CD4-positive, alpha-beta T cell (primary cell): ENCODE measurements at regions not wholly inside any gene's neighbourhood (a gene's known extent, or its start where the extent isn't known, plus 50 kb on each side); places are given as distances from the start of the nearest gene placed in this dataset.

Source experiments
- ATAC-seq: fragments of 200-7000 bp; cut with Tn5 transposase; one replicate; pipeline ENCODE4 v1.10.0; 2022; ENCODE audit warnings: mild to moderate bottlenecking; ENCODE audit not compliant: poor library complexity
- CTCF ChIA-PET: fragments of 350-600 bp; sonication (Branson Sonifier 250); formaldehyde crosslinking; loops from one replicate; lab custom pipeline; 2021; ENCODE audit warnings: antibody characterized with exemption, inconsistent platforms; lab: Charles Lee
- POLR2A ChIA-PET: fragments of 350-600 bp; sonication (Branson Sonifier 250); formaldehyde crosslinking; loops from one replicate; lab custom pipeline; 2021; ENCODE audit warnings: antibody characterized with exemption, inconsistent platforms; lab: Charles Lee
- DNase-seq, 14 experiments: peaks; one replicate each; pipeline ENCODE4 v3.0.0-alpha.2; 2013 to 2020; ENCODE audit warnings: mixed read lengths in 2 of 14
- H3K27ac ChIP-seq, 2 donors: one replicate each; pipeline versions ENCODE4 v1.5.1 to v1.7.0; 2013; ENCODE audit warnings: low read length in 2 of 2, low read depth in 1 of 2, mild to moderate bottlenecking in 1 of 2
- H3K27me3 ChIP-seq, 2 experiments: 1 replicate in 1 of 2; 2 replicates in 1 of 2; pipeline versions ENCODE4 v1.6.1 to v1.7.0; 2013; ENCODE audit warnings: low read length in 2 of 2, control low read depth in 1 of 2, mild to moderate bottlenecking in 1 of 2, moderate library complexity in 1 of 2; ENCODE audit not compliant: insufficient read depth in 2 of 2, control insufficient read depth in 1 of 2
- H3K36me3 ChIP-seq: one replicate; pipeline ENCODE4 v1.6.1; 2013; ENCODE audit warnings: low read length, control low read depth; ENCODE audit not compliant: insufficient read depth
- H3K4me1 ChIP-seq: one replicate; pipeline ENCODE4 v1.6.1; 2013; ENCODE audit warnings: low read length, control low read depth; ENCODE audit not compliant: insufficient read depth
- H3K4me3 ChIP-seq: one replicate; pipeline ENCODE4 v1.5.1; 2013; ENCODE audit warnings: mild to moderate bottlenecking, low read length, moderate library complexity
- H3K9me3 ChIP-seq, 2 experiments: 1 replicate in 1 of 2; 2 replicates in 1 of 2; pipeline versions ENCODE4 v1.6.1 to v1.7.0; 2013; ENCODE audit warnings: low read length in 2 of 2, mild to moderate bottlenecking in 2 of 2, control low read depth in 1 of 2, moderate library complexity in 1 of 2; ENCODE audit not compliant: control insufficient read depth in 1 of 2, insufficient read depth in 1 of 2
- H3K27ac Mint-ChIP-seq: one replicate; pipeline ENCODE4 v1.8.0; 2020; ENCODE audit warnings: mixed read lengths
- H3K27me3 Mint-ChIP-seq: one replicate; pipeline ENCODE4 v1.8.0; 2021; ENCODE audit warnings: mixed read lengths
- H3K36me3 Mint-ChIP-seq: one replicate; pipeline ENCODE4 v1.8.0; 2021; ENCODE audit warnings: low read depth, mixed read lengths
- H3K4me1 Mint-ChIP-seq: one replicate; pipeline ENCODE4 v1.8.0; 2021; ENCODE audit warnings: low read depth, mixed read lengths
- H3K4me3 Mint-ChIP-seq: one replicate; pipeline ENCODE4 v1.8.0; 2020; ENCODE audit warnings: mild to moderate bottlenecking, mixed read lengths
- H3K9me3 Mint-ChIP-seq: one replicate; pipeline ENCODE4 v1.8.0; 2020; ENCODE audit warnings: mixed read lengths
- intact Hi-C, 2 experiments: fragments of 100-400 bp; cut with DNase I in 1 of 2; cut with micrococcal nuclease in 1 of 2; formaldehyde crosslinking; loops; one replicate each; pipeline versions ENCODE4 v1.15.1 to v1.9.0; 2023 to 2025; cut with DNase I, micrococcal nuclease
- TF ChIP-seq, protein P1 (sequence below): fragments of 200-600 bp; IDR thresholded peaks from one replicate; pipeline ENCODE4 v1.8.0; 2022; ENCODE audit warnings: antibody characterized with exemption, mild to moderate bottlenecking

DNA sequence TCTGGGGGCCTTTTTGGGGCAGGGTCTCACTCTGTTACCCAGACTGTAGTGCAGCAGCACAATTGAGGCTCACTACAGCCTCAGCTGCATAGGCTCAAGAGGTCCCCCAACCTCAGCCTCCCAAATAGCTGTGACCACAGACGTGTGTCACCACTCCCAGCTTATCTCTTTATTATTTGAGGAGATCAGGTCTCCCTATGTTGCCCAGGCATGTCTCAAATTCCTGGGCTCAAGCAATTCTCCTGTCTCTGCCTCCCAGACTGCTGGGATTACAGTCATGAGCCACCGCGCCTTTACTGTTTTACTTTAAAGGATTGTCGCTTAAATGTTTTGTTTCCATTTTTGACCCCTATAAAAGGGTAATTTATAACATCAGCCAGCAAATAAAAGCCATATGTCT lies 502.6 kb upstream of the AUTS2 start:
- Histone ChIP-seq H3K4me3 (no peak overlapping the region), H3K27me3 (no peaks in the 10 kb centered on the region), H3K4me1 (no peaks in the 10 kb centered on the region), H3K27ac (no peak overlapping the region), H3K36me3 (no peaks in the 10 kb centered on the region), H3K9me3 (no peaks in the 10 kb centered on the region)
- Mint-ChIP-seq H3K27ac (no peak overlapping the region), H3K36me3 (no peaks in the 10 kb centered on the region), H3K4me3 (no peak overlapping the region), H3K27me3 (no peaks in the 10 kb centered on the region), H3K9me3 (no peaks in the 10 kb centered on the region), H3K4me1 (no peaks in the 10 kb centered on the region)
- ATAC-seq = no peak
- DNase-seq = no peak
- POLR2A ChIA-PET = no interaction called here
- CTCF ChIA-PET = no interaction called here
- TF ChIP-seq, protein P1, sequence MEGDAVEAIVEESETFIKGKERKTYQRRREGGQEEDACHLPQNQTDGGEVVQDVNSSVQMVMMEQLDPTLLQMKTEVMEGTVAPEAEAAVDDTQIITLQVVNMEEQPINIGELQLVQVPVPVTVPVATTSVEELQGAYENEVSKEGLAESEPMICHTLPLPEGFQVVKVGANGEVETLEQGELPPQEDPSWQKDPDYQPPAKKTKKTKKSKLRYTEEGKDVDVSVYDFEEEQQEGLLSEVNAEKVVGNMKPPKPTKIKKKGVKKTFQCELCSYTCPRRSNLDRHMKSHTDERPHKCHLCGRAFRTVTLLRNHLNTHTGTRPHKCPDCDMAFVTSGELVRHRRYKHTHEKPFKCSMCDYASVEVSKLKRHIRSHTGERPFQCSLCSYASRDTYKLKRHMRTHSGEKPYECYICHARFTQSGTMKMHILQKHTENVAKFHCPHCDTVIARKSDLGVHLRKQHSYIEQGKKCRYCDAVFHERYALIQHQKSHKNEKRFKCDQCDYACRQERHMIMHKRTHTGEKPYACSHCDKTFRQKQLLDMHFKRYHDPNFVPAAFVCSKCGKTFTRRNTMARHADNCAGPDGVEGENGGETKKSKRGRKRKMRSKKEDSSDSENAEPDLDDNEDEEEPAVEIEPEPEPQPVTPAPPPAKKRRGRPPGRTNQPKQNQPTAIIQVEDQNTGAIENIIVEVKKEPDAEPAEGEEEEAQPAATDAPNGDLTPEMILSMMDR = no peak
- intact Hi-C loops = no loop called here

GRCh38 chr7:69104023-69104422 lies 494.3 kb upstream of the AUTS2 start:
- Histone ChIP-seq H3K4me1 (no peaks in the 10 kb centered on the region), H3K9me3 (peaks cover 0 to 20% of the 10 kb centered on the region in 2 experiments), H3K27ac (no peak overlapping the region), H3K4me3 (no peak overlapping the region), H3K36me3 (no peaks in the 10 kb centered on the region), H3K27me3 (no peaks in the 10 kb centered on the region)
- ATAC-seq (no peak), DNase-seq (no peak)
- POLR2A ChIA-PET = no interaction called here
- Mint-ChIP-seq H3K36me3 (no peaks in the 10 kb centered on the region), H3K4me1 (no peaks in the 10 kb centered on the region), H3K27ac (no peak overlapping the region), H3K4me3 (no peak overlapping the region), H3K27me3 (no peaks in the 10 kb centered on the region), H3K9me3 (peaks cover under 1% of the 10 kb centered on the region)
- CTCF ChIA-PET = no interaction called here
- TF ChIP-seq, protein P1 = no peak
- intact Hi-C loops = no loop called here

DNA sequence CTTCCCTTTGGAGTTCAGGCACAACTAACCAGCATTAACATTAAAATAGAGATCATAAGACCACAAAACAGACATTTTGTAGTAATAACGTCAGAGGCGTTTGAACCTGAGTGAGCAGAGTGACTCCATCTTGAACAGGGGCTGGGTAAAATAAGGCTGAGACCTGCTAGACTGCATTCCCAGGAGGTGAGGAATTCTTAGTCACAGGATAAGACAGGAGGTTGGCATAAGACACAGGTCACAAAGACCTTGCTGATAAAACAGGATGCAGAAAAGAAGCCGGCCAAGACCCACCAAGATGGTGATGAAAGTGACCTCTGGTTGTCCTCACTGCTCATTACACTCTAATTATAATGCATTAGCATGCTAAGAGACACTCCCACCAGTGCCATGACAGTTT lies 493.2 kb upstream of the AUTS2 start:
- Histone ChIP-seq H3K4me1 (no peaks in the 10 kb centered on the region), H3K27me3 (no peaks in the 10 kb centered on the region), H3K9me3 (peaks cover 0 to 20% of the 10 kb centered on the region in 2 experiments), H3K36me3 (no peaks in the 10 kb centered on the region), H3K4me3 (no peak overlapping the region), H3K27ac (no peak overlapping the region)
- Mint-ChIP-seq H3K36me3 (no peaks in the 10 kb centered on the region), H3K27me3 (no peaks in the 10 kb centered on the region), H3K27ac (no peak overlapping the region), H3K4me3 (no peak overlapping the region), H3K9me3 (peaks cover 2% of the 10 kb centered on the region), H3K4me1 (no peaks in the 10 kb centered on the region)
- TF ChIP-seq, protein P1 = no peak
- intact Hi-C loops = no loop called here
- ATAC-seq (no peak), DNase-seq (no peak)
- POLR2A ChIA-PET = no interaction called here
- CTCF ChIA-PET = no interaction called here
